Superior temporal gyrus (tissue), 1 donor: ENCODE measurements at regions not wholly inside any gene's neighbourhood (a gene's known extent, or its start where the extent isn't known, plus 50 kb on each side); places are given as distances from the start of the nearest gene placed in this dataset.

Source experiments
- DNase-seq: peaks from one replicate; pipeline ENCODE4 v3.0.0-alpha.2; 2016; ENCODE audit errors: extremely low spot score

DNA sequence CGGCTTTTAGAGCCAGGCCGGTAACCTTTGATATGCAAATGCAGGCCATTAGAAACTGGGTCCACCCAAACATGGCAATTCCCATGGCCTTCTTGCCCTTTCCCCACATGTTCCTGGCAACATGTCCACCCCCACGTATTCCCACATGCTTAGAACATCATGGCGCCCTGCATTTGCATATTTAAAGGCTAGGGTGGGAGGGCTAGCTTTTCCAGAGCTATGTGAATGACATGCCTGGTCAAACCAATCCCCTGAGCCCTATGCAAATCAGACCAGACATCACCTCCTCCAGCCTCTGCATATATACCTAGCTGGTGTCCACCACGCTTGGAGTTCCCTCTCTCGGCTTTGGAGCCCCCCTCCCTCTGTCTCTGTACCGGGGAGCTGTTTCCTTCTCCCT is 481.9 kb downstream of the CDH2 start:
- no peak for DNase-seq

DNA sequence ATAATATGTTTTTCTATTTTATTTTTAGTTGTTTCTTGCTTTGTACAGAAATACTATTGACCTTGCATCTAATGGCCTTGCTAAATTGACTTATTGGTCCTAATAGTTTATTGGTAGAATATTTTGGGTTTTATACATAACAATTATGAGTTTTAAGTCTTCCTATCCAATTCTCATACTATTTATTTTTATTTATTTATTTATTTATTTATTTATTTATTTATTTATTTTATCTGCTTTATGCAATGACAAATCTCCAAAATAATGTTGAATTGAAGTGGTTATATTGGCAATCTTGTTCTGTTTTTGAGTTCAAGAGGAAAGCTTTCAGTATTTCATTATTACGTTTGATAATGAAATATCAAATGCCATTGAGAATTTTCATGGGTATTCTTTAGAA is 488.3 kb downstream of the CDH2 start:
- no peak for DNase-seq

DNA sequence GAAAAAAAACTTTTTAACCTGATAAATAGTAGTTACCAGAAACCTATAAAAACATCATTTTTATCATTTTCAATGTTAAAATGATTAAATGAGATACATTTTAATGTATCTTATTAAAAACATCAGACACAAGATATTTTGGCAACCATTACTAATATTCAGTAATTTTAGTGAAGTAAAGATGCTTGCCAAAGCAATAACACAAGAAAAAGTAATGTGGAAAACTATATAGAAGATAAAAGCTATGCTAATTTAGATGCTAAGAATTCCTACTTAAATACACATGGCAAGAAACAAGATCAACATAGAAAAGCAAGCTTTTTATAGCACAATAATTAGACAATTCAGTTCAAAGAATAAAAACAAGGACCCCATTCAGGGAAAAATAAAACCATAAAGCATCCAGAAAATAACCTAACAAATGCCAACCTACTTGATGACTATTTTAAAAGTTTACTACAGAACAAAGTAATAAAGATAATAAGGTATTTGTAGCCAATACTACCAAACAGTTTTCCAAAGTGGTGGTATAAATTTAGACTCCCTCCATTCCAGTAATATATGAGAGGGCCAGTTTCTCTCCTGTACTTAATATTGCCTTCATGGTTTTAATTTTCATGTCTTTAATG is 489.5 kb downstream of the CDH2 start:
- DNase-seq: no peak

DNA sequence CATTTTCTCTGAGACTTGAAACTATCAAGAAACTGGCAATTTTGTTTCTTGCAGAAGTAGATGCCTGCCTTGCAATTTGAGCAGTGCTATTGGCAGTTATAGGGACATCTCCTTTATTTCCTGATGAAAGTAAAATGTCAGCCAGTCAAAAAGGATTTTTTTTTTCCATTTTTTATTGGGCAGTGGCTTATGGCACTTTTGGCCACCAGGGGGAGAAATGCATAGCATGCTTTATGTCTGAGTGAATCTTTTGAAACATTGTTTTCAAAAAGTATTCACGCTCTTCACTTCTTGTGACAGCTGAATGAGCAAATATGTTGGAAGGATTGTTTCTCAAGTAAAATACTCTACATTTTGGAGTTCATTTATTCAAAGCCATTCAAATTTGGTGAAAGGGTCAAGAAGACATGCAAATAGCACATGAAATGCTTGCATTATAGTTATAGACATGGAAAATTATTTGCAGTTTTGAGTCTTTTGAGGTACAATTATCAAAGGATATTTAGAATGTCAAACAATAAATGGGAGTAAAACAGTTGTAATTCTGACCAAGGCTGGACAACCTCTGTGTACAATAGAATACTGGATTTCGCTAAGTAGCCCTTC is 491.0 kb downstream of the CDH2 start:
- peak; percentile 44 for DNase-seq

DNA sequence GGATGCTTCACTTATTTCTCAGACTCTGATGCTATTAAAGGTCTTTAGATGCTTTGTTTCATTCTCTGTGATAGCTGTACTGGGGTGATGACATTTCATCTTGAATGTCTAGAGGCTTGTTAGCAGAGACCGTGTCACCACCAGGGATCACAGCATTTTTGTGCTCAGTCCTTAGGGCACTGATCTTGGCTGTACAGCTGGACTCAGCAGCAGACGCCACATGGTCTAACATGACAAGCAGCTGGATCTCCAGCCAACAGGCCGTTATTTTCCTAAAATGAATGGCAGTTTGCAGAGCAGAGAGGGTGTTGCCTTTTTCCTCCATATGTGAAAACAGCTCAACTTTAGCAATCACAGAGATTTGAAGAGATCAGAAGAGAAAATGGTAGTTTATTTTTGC is 491.8 kb downstream of the CDH2 start:
- no peak for DNase-seq

DNA sequence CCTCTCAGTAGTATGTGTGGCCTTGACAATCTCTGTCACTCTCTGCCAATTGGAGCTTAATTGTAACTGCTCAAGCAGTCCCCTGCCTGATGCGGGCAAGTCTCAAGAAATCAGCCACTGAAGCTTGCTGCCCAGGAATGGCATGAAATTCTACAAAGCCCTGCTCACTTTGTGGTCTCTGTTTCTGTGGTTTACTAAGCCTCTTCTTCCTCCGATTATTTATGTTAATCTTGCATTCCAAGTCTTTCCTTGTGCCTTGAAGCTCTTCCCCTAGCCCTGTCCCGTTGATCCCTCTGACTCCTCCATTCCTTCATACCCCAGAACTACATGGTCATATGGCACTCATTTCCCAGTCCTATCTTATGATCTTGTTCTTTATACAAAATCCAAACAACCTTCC is 489.3 kb upstream of the CHST9 start:
- DNase-seq: no peak

DNA sequence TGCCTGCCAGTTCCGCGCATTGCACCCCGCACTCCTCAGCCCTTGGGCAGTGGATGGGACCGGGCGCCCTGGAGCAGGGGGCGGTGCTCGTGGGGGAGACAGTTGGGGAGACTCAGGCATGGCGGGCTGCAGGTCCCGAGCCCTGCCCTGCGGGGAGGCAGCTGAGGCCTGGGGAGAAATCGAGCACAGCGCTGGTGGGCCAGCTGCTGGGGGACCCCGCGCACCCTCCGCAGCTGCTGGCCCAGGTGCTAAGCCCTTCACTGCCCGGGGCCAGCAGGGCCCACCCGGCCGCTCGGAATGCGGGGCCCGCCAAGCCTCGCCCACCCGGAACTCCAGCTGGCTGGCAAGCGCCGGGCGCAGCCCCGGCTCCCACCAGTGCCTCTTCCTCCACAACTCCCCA is 488.8 kb upstream of the CHST9 start:
- DNase-seq: no peak

DNA sequence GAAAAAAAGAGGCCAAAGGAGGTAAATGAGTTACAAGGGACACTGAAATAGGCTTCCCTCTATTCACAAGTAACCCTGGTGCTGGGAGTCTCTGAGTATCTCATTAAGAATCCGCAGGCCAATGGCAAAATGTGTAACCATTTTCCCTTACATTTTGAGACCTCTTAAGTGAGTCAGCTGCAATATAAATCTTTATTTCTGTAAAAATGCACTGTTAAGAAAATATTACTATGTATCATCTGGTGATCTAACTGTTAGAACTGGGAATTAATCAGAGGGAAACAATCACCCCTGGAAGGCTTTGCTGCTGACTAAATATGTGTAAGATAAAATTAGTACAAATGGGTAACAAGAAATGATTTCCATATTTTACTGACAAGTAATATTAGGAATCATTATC is 483.1 kb upstream of the CHST9 start:
- no peak for DNase-seq

DNA sequence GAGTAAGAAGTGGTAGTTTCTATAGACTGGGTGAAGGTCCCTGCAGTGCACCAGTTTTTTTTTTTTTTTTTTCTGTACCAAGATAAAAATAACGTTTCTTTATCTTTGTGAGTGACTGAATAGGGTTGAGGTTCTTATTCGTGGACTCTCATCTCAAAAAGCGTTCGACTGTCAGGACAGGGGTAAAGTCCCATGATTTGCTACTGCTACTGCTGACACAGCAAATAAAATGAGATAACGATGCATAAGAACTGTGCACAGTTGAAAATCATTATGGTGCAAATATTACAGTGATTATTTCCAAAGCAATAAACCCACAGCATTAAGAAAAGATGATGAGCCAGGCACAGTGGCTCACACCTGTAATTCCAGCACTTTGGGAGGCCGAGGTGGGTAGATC is 482.0 kb upstream of the CHST9 start:
- DNase-seq: no peak

DNA sequence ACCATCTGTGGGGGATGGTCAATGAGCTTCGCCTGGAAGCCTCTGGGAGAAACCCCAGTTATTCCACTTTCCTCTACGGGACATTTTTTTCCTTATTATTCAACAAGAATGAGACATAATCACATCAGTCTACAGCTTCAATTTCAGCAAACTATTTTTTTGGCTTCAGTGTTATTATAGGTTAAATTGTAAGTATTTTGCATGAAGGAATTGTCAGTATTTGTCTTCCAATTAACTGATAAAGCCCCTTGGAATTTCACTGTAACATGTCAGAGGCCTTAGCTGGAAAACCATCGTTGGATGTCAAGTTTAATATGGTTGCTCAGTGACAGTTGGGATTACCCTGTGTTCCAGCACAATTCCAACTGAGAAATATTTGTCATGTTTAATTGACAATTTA is 480.9 kb upstream of the CHST9 start:
- DNase-seq: no peak

DNA sequence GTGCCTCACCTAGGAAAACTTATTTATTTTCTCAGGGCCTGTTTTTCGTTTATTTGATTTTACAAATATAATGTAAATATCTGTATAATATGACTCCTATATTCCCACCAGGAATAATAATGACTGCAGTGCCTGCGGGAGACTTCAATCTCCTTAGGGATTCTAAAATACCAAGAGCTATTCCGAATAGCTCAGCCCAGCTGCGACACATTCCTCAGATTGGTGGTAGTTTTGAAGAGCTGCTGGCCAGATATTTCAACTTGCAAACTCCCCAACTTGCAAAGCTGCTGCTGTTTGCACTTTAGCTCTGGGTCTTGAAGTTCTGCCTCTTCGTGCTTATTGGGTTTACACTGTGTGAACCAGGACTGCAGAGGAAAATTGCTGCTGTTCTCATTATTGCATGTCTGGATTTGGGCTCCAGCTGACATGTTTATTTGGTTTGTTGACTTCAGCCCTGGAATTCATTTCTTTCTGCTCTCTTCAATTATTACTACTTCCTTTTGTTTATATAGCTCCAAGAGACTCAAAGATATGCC is 480.2 kb upstream of the CHST9 start:
- no peak for DNase-seq

DNA sequence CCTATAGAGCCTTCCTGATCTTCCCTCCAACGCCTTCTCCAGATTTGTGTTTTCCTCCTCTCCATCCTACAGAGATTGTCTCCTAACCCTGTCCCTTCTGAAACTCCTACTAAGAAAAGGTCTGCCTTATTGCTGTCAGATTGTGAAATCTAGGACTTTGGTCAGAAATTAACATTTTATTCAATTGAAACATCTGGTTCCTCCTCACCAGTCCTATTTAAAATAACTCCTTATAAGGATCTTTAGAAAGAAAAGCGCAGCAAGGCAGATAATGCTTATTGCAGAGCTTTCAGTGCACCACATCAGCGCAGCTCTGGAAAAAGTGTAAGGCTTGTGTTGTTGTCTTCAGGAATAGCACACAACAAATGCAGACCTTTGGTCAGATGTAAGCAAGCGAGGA is 477.8 kb upstream of the CHST9 start:
- DNase-seq: no peak

DNA sequence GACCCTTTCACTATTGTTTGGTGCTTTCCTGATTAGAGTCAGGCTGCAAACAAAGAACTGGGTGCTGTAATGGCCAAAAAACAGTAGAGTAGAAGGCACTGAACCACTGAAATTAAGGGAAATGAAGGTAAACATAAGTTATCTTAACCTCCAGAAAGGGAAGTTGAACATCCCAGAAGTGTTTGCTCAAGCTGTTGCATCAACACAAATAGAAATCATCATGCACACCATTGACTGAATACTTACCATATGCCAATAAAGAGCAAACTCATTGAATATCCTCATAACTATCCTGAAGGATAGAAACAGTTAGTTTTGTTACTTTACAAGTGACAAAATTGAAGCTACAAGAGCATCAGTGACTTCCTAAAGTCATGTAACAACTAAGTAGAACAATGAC is 477.4 kb upstream of the CHST9 start:
- no peak for DNase-seq

DNA sequence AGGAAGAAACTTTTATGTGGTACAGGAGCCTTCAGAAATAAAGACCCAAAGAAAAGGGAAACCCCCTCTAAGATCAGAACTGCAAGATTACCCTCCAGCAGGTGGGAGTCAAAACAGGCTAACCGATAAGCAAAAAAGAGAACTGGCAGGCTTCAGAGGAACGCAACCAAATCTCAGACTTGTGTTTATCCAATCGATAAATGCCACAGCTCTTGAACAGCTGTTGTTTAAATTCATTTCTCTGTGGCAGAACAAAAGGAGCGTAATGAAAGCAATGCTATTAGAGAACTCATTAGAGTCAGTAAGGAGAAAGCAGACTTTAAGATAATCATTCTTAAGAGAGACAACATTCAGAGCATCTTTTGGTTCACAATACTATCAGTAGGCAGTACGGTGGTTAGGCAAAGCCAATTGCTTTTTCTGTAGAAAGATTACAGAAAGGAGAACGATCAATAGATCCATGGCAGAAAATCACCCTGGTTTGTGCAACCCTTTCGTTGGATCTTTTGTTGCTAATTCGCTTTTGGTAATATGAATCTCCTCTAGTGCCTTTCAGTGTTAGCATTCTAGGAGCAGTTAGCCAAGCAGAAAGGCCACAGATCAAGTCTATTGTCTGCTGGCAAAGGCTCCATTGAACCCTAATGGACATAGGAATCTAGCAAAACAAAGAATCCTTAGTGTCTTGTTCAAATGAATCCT is 476.4 kb upstream of the CHST9 start:
- DNase-seq: peak; percentile 54

DNA sequence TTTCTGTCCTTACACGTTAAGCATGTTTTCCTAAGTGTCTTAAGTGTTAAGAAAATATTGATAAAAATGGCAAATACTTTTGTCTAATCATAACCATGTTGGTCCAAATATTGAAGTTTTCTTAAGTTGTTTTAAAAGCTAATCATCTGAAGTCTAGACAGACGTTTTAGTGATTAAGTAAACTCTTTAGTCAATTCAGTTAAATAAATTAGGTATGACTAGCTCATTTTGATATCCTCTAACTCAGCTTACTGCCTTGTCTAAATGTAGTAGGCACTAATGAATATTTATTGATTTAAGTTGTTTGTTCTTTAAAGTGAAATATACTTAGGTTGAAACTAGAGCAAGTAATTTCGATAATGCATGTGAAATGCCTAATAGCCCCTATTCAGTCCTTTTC is 471.8 kb upstream of the CHST9 start:
- no peak for DNase-seq

DNA sequence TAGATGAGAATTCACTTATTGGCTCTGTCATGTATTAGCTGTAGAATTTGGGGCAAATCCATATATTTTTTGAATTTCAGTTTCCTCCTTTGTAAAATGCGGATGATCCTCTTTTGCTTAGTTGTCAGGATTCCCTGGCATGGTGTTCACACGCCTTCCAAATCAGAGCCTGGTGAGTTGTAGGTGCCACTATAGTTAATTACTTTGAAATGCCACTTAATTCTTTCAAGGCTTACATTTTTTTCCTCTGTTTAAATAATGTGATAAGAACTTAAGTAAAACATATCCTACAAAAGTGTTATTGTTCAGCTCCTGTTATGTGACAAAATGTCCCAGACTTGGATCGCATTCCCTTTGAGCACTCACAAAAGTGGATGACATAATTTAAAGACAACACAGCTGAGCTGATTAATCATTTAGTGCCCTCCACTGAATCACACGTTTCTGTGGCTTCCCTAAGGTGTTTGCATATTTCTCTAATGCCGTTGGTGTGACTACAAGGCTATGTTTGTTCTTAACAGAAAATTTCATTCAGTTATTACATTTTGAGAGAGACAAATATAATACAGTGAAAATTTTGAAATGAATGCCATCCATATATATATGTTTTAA is 471.2 kb upstream of the CHST9 start:
- no peak for DNase-seq

DNA sequence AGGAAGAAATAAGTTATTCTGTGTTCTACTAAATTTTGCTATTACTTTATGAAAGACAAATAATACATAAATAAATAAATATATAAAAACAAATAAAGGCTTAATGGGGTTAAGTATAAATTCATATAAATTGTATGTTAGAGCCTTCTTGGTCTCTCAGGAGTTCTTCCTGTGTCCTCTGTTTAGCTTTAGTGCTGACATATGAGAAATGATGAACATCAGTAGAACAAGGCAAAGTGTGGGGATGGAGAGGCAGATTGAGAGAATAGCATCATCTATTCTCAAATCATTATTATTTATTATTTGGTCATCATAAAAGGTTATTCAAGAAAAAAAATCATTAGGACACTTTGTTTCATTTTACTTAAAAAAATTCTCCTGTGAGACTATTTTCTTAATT is 468.1 kb upstream of the CHST9 start:
- no peak for DNase-seq

DNA sequence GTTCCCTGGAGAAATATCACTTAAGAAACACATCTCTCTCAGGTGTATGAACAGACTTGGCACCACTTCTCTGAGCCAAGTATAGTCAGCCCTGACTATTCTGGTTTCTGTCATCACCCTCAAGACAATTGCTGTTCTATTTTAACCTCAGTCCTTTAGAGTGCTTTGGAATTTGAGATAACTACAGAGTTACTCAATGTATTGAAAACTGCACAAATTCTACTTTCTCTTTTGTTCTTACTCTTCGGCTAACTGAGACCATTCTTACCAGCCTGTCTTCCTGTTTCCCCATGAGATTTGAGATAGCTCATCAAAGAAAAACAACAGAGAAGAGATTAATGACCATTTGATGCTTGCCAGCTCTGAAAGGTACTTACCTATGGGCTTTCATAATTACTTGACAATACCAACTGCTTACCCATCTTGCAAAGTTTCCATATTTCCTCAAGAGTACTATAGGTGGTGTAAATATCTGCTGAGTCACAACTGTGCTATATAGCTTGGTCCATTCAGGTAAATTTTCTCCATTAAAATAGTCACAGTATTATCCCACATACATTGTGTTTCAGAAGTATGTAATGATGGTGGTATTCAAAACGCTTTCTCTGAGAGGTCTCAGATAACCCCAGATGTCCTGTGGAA is 467.5 kb upstream of the CHST9 start:
- no peak for DNase-seq

DNA sequence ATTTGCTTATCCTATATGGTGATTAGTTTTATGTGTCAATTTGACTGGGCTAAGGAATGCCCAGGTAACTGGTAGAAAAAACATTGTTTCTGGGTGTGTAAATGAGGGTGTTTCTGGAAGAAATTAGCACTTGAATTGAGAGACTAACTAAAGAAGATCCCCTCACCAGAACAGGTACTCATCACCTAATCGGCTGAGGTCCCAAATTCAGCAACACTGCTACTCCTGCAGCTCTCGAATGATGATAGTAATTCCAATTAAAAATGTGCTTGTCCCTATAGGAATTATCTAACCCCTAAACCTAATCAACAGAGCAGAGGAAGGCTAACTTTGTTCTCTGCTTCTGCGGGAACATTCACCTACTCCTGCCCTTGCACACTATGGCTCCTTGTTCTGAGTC is 464.5 kb upstream of the CHST9 start:
- DNase-seq: no peak

DNA sequence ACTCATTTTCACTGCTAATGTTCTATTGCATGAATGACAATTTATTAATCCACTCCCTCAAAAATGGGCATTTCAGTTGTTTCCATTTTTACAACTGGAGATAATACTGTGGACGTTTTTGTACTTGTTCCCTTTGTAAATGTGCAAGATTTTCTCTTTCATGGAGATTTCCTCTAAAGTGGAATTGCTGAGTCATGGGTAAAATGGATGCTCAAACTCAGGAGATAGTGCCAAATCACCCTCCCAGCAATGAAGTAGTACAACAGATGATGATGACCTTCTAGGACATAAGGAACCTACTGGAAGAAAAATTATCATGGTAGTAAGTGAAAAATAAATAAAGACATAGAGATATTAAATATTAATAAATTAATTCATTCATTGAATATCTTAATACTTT is 460.8 kb upstream of the CHST9 start:
- no peak for DNase-seq

DNA sequence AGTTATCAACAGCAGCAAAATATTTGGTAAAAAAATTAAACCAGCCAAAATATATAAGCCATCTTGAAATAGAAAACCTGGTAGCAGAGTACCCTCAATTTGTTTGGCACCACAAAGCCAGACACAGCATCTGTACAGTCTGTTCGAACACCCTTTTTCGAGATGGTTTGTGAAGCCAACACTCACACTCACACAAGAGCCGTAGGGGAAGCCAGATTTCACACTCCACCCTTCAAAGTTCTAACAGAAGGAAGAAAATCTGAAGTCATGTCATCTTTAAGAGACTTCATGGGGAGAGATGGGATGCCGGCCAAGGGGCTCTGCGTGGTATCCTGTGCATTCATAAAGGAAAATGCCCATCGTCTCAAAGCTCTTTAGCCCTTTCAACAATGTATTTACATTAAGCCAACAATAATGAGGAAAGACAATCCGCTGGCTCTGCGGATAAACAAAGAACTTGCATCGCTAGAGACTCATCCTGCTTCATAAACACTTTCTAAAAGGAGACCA is 451.5 kb upstream of the CHST9 start:
- DNase-seq: no peak

DNA sequence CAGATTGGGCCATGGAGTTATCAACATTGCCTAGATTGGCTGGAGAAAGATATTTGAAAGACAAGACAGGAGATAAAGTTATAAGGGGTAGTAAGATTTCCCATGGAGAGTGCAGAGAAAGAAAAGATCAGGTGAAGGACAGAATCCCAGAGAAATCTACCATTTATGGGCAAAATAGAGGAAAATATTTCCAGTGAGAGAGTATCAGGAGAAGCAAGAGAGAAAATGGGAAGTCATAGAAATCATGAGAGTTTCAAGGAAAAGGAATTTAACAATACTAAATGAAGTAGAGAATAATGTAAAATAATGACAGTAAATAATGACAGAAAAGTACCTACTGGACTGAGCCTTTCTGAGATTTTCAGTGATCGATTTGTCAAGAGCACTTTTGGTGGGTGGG is 447.6 kb upstream of the CHST9 start:
- no peak for DNase-seq
